Spleen (tissue), 7 donors: ENCODE measurements at regions not wholly inside any gene's neighbourhood (a gene's known extent, or its start where the extent isn't known, plus 50 kb on each side); places are given as distances from the start of the nearest gene placed in this dataset.

Source experiments
- POLR2A ChIP-seq, 3 donors: fragments of 450-650 bp; IDR thresholded peaks; one replicate each; pipeline ENCODE4 v1.5.1; 2017; ENCODE audit warnings: antibody characterized with exemption in 3 of 3, mild to moderate bottlenecking in 1 of 3
- TF ChIP-seq, protein P1 (sequence below), 11 experiments: fragments of 200-600 bp in 7 of 11; fragments of 450-650 bp in 4 of 11; sonication (generic) in 4 of 11; IDR thresholded peaks in 8 of 11; conservative IDR thresholded peaks in 3 of 11; 1 replicate in 7 of 11; 2 replicates in 4 of 11; pipeline versions ENCODE4 v1.4.0 to v1.8.0; 2016 to 2021; ENCODE audit warnings: antibody characterized with exemption in 11 of 11, inconsistent platforms in 4 of 11, mild to moderate bottlenecking in 1 of 11
- donor health status: DM: no; HTN: no; CAD: no; lungs with moderate emphysema.
- donor health status: DM: no; HTN: no; CAD: no.
- donor health status: DM: no; HTN: no; CAD: no.

DNA sequence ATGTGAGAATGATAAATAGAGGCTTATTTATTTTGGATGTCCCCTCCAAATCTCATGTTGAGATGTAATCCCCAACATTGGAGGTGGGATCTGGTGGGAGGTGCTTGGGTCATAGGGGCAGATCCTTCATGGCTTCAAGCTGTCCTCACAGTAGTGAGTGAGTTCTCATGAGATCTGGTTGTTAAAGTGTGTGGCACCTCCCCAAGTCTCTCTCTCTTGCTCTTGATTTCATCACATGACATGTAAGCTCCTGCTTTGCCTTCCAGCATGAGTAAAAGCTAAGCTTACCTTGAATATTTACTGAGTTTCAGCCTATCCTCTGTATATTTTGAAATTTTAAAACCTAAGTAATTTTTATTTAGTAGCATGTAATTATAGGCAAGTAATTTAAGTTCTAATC lies 444.9 kb downstream of the ARL4A start:
- TF ChIP-seq POLR2A (IDR thresholded peaks at IDR 0.05): no peak
- TF ChIP-seq, protein P1, sequence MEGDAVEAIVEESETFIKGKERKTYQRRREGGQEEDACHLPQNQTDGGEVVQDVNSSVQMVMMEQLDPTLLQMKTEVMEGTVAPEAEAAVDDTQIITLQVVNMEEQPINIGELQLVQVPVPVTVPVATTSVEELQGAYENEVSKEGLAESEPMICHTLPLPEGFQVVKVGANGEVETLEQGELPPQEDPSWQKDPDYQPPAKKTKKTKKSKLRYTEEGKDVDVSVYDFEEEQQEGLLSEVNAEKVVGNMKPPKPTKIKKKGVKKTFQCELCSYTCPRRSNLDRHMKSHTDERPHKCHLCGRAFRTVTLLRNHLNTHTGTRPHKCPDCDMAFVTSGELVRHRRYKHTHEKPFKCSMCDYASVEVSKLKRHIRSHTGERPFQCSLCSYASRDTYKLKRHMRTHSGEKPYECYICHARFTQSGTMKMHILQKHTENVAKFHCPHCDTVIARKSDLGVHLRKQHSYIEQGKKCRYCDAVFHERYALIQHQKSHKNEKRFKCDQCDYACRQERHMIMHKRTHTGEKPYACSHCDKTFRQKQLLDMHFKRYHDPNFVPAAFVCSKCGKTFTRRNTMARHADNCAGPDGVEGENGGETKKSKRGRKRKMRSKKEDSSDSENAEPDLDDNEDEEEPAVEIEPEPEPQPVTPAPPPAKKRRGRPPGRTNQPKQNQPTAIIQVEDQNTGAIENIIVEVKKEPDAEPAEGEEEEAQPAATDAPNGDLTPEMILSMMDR (IDR thresholded peaks at IDR 0.05 in 8 of 11, conservative IDR thresholded peaks at IDR 0.05 in 3 of 11): no peak
